Fibroblast of upper back skin (primary cell): ENCODE measurements at regions not wholly inside any gene's neighbourhood (a gene's known extent, or its start where the extent isn't known, plus 50 kb on each side); places are given as distances from the start of the nearest gene placed in this dataset.
A peak's percentile ranks its signal among the peaks of the same experiment; 100 is the strongest.

Source experiments
- DNase-seq: peaks from one replicate; pipeline ENCODE4 v3.0.0-alpha.2; 2013

DNA sequence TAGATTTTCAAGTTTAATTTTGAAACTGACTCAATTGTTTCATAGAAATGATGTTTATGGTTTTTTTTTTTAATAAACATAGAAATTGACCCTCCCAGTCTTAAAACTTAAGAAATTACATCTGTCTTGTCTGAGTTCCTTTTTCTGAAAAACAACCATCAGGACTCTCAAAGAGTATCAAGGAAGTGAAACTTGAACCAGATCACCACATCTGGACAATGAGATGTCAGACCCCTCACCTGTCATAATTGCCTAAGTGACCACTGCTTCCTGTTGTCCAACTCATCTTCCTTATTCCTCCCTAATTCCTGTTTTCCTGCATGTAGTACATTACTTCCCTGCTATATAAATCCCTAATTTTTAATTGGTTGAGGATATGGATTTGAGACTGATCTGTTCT, 441.5 kb upstream of the ARHGEF26 start:
- DNase-seq = no peak

GRCh38 chr3:153680526-153680925, 440.7 kb upstream of the ARHGEF26 start:
- DNase-seq = no peak

DNA sequence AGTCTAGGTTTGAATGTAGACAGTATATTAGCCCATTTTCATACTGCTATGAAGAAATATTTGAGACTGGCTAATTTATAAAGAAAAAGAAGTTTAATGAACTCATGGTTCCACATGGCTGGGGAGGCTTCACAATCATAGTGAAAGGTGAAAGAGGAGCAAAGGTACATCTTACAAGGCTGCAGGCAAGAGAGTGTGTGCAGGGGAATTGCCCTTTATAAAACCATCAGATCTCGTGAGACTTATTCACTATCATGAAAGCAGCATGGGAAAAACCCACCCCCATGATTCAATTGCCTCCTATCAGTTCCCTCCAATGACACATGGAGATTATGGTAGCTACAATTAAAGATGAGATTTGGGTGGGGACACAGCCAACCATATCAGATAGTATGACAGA, 440.1 kb upstream of the ARHGEF26 start:
- DNase-seq = no peak

DNA sequence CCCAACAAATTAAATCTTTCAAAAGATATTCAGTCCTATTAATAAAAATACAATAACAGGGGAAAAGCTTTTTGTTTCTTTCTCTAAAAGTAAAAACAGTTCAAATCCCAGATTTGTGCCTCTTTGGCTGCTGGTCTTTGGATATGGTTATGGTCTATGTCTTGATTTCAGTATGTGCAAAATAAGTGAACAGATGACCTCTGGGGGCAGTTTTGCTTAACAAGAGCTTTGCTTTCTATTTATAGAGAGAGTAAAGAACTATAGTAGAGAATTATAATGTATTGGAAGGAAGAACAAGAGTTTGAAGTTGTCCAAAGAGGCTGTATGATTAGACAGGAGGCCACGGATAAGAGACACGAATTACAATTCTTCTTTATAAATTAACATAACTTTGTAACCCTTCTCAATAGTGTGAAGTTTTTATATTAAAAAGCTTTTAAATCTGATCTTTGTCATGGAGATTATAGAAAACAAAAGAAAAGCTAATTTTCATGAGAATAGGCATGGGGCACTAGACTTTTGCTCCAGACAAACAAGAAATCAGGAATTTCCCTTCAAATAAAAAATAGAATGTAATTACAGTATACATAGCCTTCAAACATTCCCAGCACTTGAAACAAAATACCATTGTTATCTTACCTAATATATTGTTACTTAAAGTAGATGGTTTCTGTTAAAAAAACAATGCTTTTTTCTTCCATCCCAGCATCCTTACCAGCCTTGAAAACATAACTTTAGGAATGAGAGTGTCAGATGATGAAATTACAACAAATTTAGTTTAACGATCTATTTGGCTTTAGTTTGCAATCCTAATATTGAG, 432.7 kb upstream of the ARHGEF26 start:
- peak; percentile 2 for DNase-seq

DNA sequence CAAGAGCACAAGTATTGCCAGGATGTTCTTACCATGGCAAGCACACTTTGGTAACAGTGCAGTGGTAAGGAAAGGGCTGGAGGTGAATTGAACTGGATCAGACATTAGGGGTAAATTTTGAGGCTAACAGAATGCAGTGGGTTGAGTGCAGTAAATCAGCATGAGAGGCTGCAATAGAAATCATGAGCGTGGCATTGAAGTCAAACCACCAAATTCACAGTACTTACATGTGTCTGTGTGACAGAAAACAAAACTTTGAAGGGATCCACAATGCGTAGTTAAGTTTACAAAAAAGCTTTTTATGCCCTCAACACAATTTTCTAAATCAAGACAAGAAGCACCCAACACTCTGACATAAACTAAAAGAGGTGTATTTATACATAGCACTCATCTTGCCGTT, 428.0 kb upstream of the ARHGEF26 start:
- DNase-seq = no peak

DNA sequence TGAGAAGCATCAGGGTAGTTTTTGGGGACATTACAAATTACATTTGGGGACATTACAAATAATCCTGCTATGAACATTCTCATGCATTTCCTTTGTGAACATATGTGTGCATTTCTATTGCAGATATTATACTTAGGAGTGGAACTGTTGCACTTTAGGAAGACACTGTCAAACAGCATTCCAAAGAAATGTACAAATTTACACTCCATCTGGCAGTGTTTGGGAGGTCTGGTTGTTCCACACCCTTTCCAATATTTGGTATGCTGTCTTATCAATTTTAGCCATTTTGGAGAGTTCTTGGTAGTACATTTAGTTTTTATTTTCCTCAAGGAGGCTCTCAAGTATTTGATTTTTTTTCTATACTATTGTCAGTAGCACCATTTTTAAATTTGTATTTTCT, 419.1 kb upstream of the ARHGEF26 start:
- no peak for DNase-seq

- no peak for DNase-seq
Measured at GRCh38 chr3:153704115-153704514, 417.1 kb upstream of the ARHGEF26 start.

DNA sequence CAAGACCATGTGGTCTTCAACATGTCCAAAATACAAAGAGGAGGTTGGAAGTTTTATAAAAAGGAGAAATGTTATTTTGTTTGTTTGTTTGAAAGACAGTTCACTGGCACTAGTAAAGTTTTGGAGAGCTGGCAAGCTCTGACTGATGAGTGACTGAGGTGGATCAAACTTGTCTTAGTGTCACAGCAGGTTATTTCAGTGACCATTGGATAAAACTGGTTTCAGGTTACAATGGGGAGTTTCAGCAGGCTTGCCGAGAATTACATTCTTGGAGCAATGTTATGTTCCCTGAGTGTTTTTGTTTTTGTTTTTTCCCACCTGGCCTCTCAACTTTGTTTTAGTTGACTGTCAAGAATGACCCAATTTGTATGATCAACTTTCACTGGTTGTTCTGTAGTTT, 414.5 kb upstream of the ARHGEF26 start:
- no peak for DNase-seq

DNA sequence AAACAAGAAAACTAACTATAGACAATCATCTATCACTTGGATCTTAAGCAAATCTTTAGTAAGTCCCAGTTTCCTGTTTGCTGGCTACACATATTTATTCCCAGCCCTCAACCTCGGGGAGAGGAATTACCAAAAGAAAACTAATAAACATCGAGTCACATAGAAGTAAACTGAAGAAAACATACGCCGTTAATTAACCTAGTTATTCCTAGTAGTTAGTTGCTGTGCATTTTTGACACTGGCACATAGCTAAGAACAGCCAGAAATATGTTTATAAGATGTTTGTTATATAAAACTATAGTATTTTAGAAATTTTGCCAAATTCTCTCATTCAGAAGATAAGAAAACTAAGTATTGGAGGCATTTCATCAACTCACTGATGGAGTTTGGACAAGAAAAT, 407.2 kb upstream of the ARHGEF26 start:
- DNase-seq = no peak

DNA sequence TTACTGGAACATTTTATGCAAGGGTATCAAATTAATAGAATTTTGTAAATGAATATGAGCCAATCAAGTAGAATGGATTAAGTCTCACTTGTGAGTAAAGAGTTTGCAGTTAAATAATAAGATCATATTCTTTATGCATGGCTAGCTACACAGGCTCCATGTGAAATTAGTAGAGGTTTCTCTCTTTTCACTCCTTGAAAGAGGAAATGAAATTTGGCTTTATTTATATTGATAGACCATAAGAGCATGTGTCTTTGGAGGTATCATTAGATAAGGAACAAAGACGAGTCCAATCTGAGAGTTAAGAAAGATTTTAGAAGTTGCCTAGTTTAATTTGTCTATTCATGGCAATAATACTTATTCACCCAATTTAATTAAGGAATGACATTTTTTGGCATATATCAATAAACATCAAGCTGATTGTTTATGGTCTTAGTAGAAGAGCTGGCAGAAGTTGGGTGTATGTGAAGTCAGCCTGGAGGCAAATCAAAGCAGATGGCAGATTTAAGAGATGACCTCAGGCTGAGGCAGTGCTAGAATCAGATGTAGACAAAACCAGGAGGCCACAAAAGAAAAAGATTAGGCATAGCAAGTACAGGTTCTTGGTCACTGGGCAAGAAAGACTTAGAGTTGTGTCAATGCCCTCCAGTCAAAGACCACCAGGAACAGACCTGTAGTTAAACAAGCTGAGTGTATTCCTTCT, 406.5 kb upstream of the ARHGEF26 start:
- DNase-seq = no peak

- no peak for DNase-seq
Measured at GRCh38 chr3:153722157-153722556, 399.0 kb upstream of the ARHGEF26 start.

DNA sequence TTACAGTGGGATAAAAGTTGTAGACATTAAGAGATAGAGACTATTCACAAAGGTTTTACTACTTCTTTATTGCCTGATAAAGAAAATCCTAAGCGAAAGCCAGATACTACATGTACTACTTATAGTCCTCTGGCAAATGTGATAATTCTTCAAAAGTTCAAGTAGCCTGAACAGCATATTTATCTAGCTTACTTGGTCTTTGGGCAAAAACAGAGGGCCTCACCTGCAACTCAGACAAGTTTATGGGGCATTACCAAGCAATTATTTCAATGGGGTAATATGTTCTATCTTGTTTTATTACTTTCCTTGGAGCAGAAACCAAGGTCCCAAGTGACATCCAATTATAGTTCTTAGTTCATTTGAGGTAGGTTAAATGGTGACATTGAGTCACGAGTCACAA, 390.1 kb upstream of the ARHGEF26 start:
- no peak for DNase-seq

DNA sequence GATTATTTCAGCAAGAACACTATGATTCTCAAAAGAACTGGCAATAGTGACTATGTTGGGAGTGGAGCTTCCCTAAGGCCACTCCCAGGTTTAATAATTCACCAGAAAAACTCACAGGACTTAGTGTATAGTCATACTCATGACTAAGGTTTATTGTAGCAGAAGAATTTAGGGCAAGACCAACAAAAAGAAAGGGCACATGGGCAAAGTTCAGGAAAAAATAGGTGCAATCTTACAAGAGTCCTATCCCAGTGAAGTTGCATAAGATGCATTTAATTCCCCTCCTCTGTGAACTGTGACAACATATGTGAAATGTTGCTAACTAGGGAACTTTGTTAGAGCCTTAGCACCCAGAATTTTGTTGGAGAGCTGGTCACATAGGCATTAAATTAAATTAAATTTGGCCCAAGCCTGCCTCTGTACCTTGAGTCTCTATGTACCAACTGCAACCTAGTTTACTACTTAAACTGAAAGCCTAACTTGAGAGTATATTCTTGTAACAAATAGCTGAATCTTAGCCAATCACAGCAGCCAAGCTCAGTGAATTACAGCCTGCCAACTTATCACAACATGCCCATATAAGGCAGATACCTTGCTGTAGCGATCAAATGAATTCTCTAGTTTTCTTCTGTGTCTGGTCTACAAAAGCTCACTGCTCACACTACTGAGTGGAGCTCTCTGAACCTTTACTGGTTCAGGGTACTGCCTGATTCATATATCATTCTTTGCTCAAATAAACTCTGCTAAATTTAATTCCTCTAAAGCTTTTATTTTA, 386.2 kb upstream of the ARHGEF26 start:
- peak; percentile 23 for DNase-seq

- no peak for DNase-seq
Measured at GRCh38 chr3:153740109-153740508, 381.1 kb upstream of the ARHGEF26 start.

DNA sequence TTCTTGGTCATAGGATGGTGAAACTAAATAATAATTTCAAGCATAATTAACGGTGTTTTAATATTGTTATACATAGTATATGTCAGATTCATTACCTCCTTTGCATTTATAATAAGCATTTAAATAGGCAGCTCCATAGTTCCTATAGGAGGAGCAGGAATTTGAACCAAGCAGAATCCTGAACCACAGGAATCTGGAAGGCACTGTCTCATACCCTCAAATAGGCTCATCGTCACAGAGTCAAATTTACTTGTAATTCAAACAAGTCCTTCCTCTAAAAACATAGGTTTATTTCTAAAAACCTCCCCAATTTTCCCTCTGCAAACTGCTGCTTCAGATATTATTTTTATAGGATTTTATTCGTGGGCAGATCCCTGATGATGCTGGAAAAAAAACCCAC, 376.3 kb upstream of the ARHGEF26 start:
- peak; percentile 58 for DNase-seq

DNA sequence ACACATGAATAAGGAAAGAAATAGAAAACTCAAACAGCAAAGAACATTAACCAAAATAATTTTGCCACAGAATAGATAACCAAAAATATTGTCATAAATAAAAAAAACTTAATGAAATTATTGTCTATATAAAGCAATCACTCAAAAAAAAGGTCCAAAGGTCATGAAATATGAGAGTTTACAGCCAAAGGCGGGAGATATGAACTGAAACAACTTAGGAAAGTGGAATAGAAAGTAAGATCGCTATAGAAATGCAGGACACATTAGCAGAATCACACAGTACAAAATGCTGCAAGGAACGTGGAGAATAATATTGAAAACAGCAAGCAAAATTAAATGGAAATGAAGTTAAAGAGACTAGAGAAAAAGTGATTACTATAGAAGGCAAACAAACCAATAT, 375.0 kb upstream of the ARHGEF26 start:
- DNase-seq = no peak

- no peak for DNase-seq
Measured at GRCh38 chr3:153749070-153749610, 372.1 kb upstream of the ARHGEF26 start.

DNA sequence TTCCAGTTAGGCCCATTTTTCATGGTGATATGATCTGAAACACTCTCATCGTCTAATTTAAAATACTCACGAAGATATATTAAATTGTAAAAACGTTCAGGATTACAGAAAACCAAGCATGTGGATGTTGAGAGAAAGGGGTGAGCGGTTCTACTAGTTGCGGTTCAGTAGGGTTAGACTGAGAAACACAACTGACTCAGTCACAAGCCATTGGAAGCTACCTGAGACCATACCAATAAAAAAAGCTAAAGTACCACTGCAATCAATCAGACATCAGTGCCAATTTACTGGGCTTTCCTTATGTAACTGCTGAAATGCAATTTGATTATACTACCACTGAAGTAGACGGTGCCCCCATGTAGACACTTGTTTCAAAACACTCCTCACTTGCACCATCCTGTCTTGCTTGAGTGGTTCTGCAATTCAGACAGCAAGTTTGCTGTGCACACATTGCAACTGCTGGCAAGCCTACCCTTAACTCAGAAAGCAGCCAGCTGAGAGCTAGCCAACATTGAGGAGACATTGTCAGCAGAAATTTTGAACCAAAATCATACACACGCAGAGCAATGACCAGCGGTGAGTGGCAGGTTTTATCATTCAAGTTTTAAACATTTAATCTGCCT, 368.7 kb upstream of the ARHGEF26 start:
- no peak for DNase-seq

DNA sequence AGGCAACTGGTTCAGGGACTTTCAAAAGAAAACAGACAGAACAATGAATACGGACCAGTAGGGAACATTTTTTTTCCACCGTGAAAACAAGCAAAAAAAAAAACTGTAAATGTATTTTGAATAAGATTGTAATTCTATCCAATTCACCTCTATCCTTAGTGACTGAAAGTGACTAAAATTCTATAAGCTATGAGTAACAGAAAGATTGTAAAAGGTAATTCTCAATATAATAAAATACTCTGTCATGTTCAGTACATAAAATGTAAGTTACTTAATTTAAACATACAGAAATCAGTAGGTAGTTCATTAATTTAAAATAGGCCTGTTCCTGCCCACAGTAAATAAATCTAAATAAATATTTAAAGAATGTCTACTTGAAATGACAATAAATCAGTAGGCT, 368.2 kb upstream of the ARHGEF26 start:
- DNase-seq = no peak

DNA sequence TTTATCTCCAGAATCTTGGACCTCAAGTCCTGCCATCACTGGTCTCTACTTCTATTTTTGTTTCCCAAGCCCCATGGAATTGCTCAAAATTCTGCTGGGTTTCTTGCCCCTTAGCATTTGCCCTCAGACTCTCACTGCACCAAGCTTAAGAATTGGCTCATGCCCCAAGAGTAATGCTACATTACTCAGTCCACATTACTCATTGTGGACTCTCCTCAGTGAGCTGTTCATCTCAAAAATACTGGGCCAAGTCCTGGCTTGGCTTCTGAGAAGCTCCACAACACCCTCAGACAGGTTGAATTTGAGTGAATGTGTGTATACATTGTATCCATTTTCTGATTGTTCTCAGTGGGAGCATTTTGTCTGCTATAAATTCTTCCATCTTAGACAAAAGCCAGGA, 364.4 kb upstream of the ARHGEF26 start:
- peak; percentile 39 for DNase-seq

GRCh38 chr3:153757839-153758238, 363.4 kb upstream of the ARHGEF26 start:
- DNase-seq = no peak

DNA sequence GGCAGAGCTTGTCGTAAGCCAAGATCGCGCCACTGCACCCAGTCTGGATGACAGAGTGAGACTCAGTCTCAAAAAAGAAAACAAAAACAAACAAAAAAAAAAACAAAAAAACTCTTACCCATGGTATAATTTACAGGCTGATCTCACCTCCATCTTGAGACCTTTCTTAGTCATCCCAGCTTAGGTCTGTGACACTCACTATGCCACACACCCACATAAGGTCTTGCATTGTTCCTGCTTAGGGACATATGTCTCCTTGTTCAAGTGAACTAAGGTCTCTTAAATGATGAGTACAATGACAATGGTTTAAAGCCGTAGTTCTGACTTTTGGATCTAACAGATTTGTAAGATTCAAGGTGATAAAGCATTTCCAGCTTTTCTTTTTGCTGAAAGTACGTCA, 360.2 kb upstream of the ARHGEF26 start:
- no peak for DNase-seq
